IPS-18c (cell line): ENCODE measurements at regions not wholly inside any gene's neighbourhood (a gene's known extent, or its start where the extent isn't known, plus 50 kb on each side); places are given as distances from the start of the nearest gene placed in this dataset.
"Not testable (repeated sequence)": the region's sequence is repeated elsewhere in the genome, so short reads cannot be mapped to it uniquely, and the experiment has no call there.

Source experiments
- H3K4me3 ChIP-seq: 2 replicates; pipeline ENCODE4 v1.7.0; 2013; ENCODE audit warnings: low read depth, mild to moderate bottlenecking, low read length, moderate library complexity; ENCODE audit not compliant: insufficient read depth
- H3K9me3 ChIP-seq: one replicate; pipeline ENCODE4 v1.6.1; 2013; ENCODE audit warnings: mild to moderate bottlenecking, low read length, moderate library complexity; ENCODE audit not compliant: control insufficient read depth, insufficient read depth

DNA sequence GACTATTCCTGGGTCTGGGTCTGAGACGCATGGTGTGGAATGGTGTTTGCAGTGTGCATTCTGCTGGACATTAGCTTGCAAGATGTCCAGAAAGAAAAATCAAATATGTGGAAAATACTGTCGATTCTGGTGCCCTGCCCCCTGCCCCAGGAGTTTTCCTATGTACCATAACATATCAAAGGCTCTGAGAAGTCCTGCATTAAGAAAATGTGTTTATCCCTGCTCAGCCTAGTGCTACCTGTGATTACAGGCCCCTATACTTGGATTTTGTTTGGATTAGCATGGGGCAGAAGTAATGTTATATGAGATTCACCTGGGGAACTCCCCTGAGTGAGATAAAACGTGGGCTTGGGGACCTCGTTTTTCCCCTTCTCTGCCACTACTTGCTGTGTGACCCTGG, 325.0 kb downstream of the CBLN1 start:
- no peak overlapping the region for H3K4me3 ChIP-seq
- H3K9me3 ChIP-seq = peaks cover 2% of the 10 kb centered on the region

DNA sequence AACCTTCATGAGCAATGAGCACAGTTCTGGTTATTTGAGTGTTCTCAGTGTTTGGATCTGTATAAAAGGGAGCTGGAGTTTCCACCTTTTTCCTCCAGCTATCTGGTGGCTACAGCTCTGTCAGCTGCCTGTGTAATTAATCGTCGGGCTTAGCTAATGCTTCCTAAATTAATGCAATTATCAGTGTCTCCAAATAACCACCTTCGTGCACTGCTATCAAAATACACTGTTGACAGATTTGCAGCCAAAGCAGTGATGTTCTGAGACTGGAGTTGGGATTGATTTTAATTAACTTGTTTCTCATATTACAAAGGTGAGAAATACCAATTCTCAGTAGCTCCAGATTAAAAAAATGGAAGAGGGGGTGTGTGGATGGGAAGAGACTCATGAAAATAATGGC, 325.8 kb downstream of the CBLN1 start:
- no peaks in the 10 kb centered on the region for H3K9me3 ChIP-seq
- H3K4me3 ChIP-seq = no peak overlapping the region

DNA sequence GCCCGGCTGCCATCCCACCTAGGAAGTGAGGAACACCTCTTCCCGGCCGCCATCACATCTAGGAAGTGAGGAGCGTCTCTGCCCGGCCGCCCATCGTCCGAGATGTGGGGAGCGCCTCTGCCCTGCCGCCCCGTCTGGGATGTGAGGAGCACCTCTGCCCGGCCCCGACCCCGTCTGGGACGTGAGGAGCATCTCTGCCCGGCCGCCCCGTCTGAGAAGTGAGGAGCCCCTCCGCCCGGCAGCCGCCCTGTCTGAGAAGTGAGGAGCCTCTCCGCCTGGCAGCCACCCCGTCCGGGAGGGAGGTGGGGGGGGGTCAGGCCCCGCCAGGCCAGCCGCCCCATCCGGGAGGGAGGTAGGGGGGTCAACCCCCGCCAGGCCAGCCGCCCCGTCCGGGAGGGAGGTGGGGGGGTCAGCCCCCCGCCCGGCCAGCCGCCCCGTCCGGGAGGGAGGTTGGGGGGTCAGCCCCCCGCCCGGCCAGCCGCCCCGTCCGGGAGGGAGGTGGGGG, 330.0 kb downstream of the CBLN1 start:
- H3K4me3 ChIP-seq, H3K9me3 ChIP-seq: not testable (repeated sequence)

DNA sequence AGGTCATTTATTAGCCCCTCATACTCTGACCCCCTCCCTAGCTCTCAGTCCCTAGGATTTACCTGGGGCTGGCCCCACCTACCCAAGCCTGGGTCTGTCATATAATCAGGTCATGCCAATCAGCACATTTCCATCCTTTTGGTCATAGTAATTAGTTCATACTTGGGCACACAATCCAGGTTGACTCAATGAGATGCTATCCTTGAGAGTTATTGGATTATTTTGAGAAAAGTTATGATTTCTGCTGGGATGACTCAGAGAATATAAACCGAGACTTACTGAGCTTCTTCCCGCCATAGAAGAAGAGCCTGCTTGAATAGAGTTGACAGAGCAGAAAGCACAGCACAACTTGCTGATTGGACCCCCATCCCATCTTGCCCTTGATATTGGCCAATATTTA, 331.5 kb downstream of the CBLN1 start:
- Histone ChIP-seq H3K4me3 (no peak overlapping the region), H3K9me3 (no peaks in the 10 kb centered on the region)

- Histone ChIP-seq H3K9me3 (no peaks in the 10 kb centered on the region), H3K4me3 (no peak overlapping the region)
Measured at GRCh38 chr16:48949636-48950035, 332.0 kb downstream of the CBLN1 start.

DNA sequence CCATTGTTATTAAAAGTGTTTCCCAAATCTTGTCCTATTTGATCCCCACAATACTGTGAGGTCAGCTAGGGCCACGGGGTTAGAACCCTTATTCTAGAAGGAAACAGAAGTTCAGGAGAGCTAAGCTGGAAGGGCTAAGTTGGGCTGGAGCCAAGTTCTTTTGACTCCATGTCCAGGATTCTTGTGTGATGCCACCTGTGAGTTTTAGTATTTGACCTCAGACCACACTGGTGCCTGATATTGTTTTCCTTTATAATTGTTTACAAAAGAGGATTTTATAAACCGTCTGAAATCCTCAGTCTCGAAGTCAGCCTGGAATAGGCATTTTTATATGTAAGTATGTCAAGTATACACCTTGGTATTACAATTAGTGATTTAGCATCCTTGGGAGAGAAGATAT, 332.7 kb downstream of the CBLN1 start:
- Histone ChIP-seq H3K4me3 (no peak overlapping the region), H3K9me3 (no peaks in the 10 kb centered on the region)

DNA sequence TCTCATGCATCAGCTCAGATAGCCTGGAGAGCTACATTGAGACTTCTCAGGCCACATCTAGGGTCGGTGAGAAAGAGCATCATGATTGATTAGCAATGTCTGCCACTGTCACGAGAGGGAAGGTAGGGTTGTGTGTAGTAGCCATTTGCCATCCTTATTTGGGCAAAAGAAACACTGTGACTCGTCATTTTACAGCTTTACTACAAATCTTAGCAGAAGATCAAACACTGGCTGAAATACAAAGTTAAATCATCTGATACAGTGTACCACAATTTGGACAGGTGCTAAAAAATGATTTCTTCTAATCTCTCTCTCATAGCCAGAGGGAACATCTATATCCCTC, 334.3 kb downstream of the CBLN1 start:
- Histone ChIP-seq H3K9me3 (no peaks in the 10 kb centered on the region), H3K4me3 (no peak overlapping the region)

GRCh38 chr16:48946686-48947370, 334.8 kb downstream of the CBLN1 start:
- Histone ChIP-seq H3K9me3 (no peaks in the 10 kb centered on the region), H3K4me3 (no peak overlapping the region)

GRCh38 chr16:48942996-48943395, 333.0 kb upstream of the N4BP1 start:
- H3K9me3 ChIP-seq = no peaks in the 10 kb centered on the region
- H3K4me3 ChIP-seq = no peak overlapping the region

DNA sequence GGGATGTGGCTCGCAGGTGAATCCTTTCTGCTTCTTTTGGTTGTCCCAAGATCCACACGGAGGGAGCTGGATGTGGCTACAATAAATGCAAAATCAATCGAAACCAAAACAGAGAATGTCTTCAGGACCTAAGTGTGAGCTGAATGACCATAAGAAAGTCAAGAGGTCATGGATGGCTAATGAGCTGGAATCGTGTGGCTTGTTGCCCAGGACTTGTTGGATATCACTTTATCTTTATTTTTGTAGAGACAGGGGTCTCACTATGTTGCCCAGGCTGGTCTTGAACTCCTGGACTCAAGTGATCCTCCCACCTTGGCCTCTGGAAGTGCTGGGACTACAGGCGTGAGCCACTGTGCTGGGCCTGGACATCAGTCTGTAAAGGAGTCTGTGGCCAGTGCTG, 326.8 kb upstream of the N4BP1 start:
- no peak overlapping the region for H3K4me3 ChIP-seq
- H3K9me3 ChIP-seq = peaks cover 4% of the 10 kb centered on the region

DNA sequence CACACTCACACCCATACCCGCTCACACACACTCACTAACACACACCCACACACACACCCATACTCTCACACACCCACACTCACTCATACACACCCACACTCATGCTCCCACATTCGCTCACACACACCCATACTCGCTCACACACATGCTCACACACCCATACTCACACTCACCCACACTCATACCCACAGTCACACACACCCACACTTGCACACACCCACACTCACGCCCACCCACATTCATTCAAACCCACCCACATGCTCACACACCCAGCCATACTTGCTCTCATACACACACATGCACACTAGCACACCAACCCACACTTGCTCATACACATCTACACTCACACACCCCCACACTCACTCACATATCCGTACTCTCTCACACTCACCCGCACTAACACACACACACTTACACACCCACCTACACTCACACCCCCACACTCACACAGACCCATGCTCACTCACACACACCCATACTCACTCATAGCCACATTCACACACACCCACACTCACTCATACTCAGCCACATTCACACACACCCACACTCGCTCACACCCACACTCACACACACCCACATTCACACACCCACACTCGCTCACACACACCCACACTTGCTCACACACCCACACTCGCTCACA, 322.4 kb upstream of the N4BP1 start:
- no peak overlapping the region for H3K4me3 ChIP-seq
- H3K9me3 ChIP-seq = peaks cover 4% of the 10 kb centered on the region

DNA sequence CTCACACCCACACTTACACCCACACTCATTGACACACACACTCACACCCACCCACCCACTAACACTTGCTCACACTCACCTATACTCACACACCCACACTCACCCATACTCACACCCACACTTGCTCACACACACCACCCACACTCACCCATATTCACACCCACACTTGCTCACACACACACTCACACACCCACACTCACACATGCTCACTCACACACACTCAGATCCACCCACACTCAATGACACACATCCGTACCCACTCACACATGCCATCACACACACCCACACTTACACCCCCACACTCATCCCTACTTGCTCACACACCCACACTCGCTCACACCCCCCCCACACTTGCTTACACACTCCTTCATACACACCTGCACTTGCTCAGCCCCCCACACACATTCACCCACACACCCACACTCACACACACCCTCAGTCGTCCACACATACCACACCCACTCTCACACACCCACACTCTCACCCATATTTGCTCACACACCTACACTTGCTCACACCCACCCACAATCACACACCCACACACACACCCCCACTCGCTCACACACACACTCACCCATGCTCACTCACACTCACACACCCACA, 321.1 kb upstream of the N4BP1 start:
- Histone ChIP-seq H3K9me3 (peaks cover 4% of the 10 kb centered on the region), H3K4me3 (no peak overlapping the region)

DNA sequence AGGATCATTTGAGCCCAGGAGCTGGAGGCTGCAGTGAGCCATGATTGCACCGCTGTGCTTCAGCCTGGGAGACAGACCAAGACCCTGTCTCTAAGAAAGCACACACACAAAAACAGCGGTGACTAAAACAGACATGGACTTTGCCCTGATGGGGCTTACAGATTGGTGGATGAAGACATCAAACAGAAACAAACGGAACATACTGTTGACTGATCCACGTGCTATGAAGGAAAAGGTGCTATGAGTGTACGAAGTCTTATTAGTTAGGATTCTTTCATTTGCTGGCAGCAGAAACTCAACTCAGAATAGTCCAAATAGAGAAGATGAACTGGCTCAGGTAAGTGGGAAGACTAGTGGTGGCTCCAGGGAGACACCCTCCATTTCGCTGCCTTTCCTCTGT, 309.8 kb upstream of the N4BP1 start:
- Histone ChIP-seq H3K9me3 (no peaks in the 10 kb centered on the region), H3K4me3 (no peak overlapping the region)

DNA sequence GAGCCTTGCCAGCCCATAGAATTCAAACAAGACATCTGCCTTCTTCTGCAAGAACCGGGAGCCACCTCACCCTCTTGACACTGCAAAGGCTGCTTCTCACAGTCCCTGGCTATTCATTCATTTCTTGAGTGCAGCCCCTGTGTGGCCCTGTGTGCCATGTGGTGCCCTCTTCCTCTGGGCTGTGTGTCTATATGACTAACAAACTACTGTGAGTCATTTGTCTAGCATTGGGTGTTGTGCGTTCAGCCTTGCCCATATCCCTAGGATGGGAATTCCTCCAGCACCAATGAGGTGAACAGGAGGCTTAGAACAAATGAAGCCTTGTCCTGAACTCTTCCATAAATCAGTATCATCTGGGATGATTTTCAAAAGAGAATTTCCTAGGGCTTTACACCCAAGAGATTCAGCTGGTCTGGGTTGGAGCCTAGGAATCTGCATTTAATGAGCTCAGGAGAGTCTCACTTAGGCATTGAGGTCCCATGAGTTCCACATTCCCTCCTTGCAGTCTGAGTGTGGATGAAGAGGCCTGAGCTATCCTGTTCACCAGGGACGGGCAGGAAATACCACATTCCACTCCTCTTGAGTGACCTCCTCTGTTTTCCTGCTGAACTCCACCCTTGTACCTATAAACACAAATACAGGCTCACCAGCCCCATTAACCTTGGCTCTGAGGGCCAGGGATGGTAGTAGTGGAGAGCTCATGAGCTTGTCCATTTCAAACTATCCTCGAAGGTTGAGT, 308.7 kb upstream of the N4BP1 start:
- no peak overlapping the region for H3K4me3 ChIP-seq
- no peaks in the 10 kb centered on the region for H3K9me3 ChIP-seq

DNA sequence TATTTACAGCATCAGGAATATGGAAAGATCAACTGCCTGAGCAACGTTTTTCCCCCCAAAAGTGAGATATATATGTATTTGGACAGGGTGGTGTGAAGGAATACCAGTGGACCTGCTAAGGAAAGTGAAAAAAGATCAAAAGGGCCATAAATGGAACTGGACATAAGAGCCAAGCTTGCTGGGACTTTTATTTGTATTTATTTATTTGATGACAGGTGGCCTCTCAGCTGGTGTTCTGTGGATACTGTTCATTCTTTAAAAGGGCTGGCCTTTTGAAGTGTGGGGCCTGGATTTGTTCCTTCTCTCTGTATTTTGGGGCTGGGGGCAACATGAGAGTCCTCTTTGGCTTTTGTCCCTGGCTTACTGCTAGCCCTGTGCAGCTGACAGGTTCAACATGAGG, 306.6 kb upstream of the N4BP1 start:
- H3K4me3 ChIP-seq = no peak overlapping the region
- H3K9me3 ChIP-seq = no peaks in the 10 kb centered on the region

DNA sequence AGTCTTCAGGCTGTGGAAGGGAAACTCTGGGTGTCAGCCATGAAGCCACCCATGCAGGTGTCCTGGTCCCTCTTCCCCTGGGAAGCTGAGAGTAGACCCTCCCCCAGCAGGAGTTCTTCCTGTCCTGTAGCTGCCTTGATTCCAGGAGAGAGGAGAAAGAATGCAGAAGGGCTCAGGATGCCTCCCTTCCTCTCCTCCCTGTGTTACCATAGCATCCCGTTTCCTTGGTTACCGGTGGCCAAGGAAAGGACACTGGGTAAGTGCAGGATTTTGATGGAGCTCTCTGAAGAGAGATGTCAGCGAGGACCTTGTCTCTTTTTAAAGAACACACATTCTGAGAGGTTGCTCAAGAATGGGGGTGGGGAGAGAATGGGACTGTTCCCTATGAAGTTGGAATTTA, 304.1 kb upstream of the N4BP1 start:
- Histone ChIP-seq H3K9me3 (no peaks in the 10 kb centered on the region), H3K4me3 (no peak overlapping the region)

GRCh38 chr16:48913384-48913783, 303.4 kb upstream of the N4BP1 start:
- Histone ChIP-seq H3K9me3 (no peaks in the 10 kb centered on the region), H3K4me3 (no peak overlapping the region)

DNA sequence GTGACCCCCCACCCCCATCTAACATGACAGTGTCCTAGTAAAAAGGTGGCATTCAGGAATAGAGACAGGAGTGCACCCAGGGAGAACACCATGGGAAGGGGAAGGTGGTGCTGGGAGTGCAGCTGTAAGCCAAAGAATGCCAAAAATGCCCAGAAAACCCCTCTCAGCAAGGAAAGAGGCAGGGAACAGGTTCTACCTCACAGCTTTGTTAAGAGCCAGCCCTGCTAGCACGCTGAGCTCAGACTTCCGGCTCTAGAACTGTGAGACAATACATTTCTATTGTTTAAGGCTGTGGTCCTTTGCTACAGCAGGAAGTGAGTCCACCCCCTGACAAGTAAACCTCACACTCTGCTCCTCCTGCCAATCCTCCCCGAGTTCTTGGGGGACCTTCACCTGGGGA, 302.4 kb upstream of the N4BP1 start:
- no peaks in the 10 kb centered on the region for H3K9me3 ChIP-seq
- H3K4me3 ChIP-seq = no peak overlapping the region
